ENCODE measurements at regions not wholly inside any gene's neighbourhood (a gene's known extent, or its start where the extent isn't known, plus 50 kb on each side); places are given as distances from the start of the nearest gene placed in this dataset.
"Not testable (repeated sequence)": the region's sequence is repeated elsewhere in the genome, so short reads cannot be mapped to it uniquely, and the experiment has no call there.

GRCh38 chr2:58598171-58598570 is 357.0 kb upstream of the FANCL start (continued):
- TF ChIP-seq POU6F1 (CRISPR knock-in tag; IDR thresholded peaks at IDR 0.05; ENCODE audit: borderline replicate concordance, low read depth) (no peak), TSHZ2 (CRISPR knock-in tag; IDR thresholded peaks at IDR 0.05) (no peak), ESRRG (CRISPR knock-in tag; IDR thresholded peaks at IDR 0.05) (no peak)

GRCh38 chr2:58595714-58596113 is 354.6 kb upstream of the FANCL start:
- no peak for TF ChIP-seq GLIS3 (CRISPR knock-in tag; IDR thresholded peaks at IDR 0.05)
- TF ChIP-seq SNAI2 (CRISPR knock-in tag; IDR thresholded peaks at IDR 0.05) = no peak
- ATAC-seq = no peak

- no peak for ATAC-seq
- TF ChIP-seq ZNF8 (CRISPR knock-in tag; IDR thresholded peaks at IDR 0.05) = no peak
These were observed 353.6 kb upstream of the FANCL start for GRCh38 chr2:58594762-58595161.

GRCh38 chr2:58594175-58594574 is 353.1 kb upstream of the FANCL start:
- no peak for TF ChIP-seq ARNTL (CRISPR knock-in tag; IDR thresholded peaks at IDR 0.05; ENCODE audit: borderline replicate concordance, low read depth)
- TF ChIP-seq TSHZ2 (CRISPR knock-in tag; IDR thresholded peaks at IDR 0.05) = no peak
- TF ChIP-seq ZFP3 (CRISPR knock-in tag; IDR thresholded peaks at IDR 0.05) = no peak
- TF ChIP-seq CREB5 (CRISPR knock-in tag; IDR thresholded peaks at IDR 0.05; ENCODE audit: low read depth) = no peak
- TF ChIP-seq PATZ1 (CRISPR knock-in tag; IDR thresholded peaks at IDR 0.05; ENCODE audit: borderline replicate concordance) = no peak
- TF ChIP-seq CSRNP3 (CRISPR knock-in tag; IDR thresholded peaks at IDR 0.05) = no peak
- no peak for TF ChIP-seq RARB (CRISPR knock-in tag; IDR thresholded peaks at IDR 0.05)
- no peak for TF ChIP-seq OSR1 (CRISPR knock-in tag; IDR thresholded peaks at IDR 0.05)
- no peak for TF ChIP-seq SNAI2 (CRISPR knock-in tag; IDR thresholded peaks at IDR 0.05)
- TF ChIP-seq ZC3H10 (CRISPR knock-in tag; IDR thresholded peaks at IDR 0.05) = no peak
- TF ChIP-seq POU6F1 (CRISPR knock-in tag; IDR thresholded peaks at IDR 0.05; ENCODE audit: borderline replicate concordance, low read depth) = no peak
- TF ChIP-seq ISL1 (CRISPR knock-in tag; IDR thresholded peaks at IDR 0.05) = no peak
- ATAC-seq = no peak

GRCh38 chr2:58586178-58586577 is 345.1 kb upstream of the FANCL start:
- ATAC-seq = not testable (repeated sequence)
